ENCODE measurements at regions not wholly inside any gene's neighbourhood (a gene's known extent, or its start where the extent isn't known, plus 50 kb on each side); places are given as distances from the start of the nearest gene placed in this dataset.

GRCh38 chr11:45485070-45485707 is 180.2 kb downstream of the CHST1 start:
- H3K4me3 ChIP-seq (ENCODE audit: control insufficient read depth, low read depth, low read length) = no peak overlapping the region
- no peak for DNase-seq (ENCODE audit: low read depth)
- TF ChIP-seq CTCF (IDR thresholded peaks at IDR 0.05; ENCODE audit: control insufficient read depth, insufficient read depth, low read depth, low read length, missing control alignments) = no peak

GRCh38 chr11:45484326-45484883 is 181.0 kb downstream of the CHST1 start:
- TF ChIP-seq CTCF (IDR thresholded peaks at IDR 0.05; ENCODE audit: control insufficient read depth, insufficient read depth, low read depth, low read length, missing control alignments) = no peak
- H3K4me3 ChIP-seq (ENCODE audit: control insufficient read depth, low read depth, low read length) = no peak overlapping the region
- DNase-seq (ENCODE audit: low read depth) = no peak

- no peak for TF ChIP-seq CTCF (IDR thresholded peaks at IDR 0.05; ENCODE audit: control insufficient read depth, insufficient read depth, low read depth, low read length, missing control alignments)
- no peak for DNase-seq (ENCODE audit: low read depth)
- H3K4me3 ChIP-seq (ENCODE audit: control insufficient read depth, low read depth, low read length) = no peak overlapping the region
Observed at GRCh38 chr11:45483416-45483815, 182.0 kb downstream of the CHST1 start.

- TF ChIP-seq CTCF (IDR thresholded peaks at IDR 0.05; ENCODE audit: control insufficient read depth, insufficient read depth, low read depth, low read length, missing control alignments) = no peak
- no peak overlapping the region for H3K4me3 ChIP-seq (ENCODE audit: control insufficient read depth, low read depth, low read length)
- DNase-seq (ENCODE audit: low read depth) = no peak
Observed at GRCh38 chr11:45482331-45482730, 183.1 kb downstream of the CHST1 start.

- TF ChIP-seq CTCF (IDR thresholded peaks at IDR 0.05; ENCODE audit: control insufficient read depth, insufficient read depth, low read depth, low read length, missing control alignments) = no peak
- H3K4me3 ChIP-seq (ENCODE audit: control insufficient read depth, low read depth, low read length) = no peak overlapping the region
- DNase-seq (ENCODE audit: low read depth) = no peak
Observed at GRCh38 chr11:45481026-45481425, 184.4 kb downstream of the CHST1 start.

GRCh38 chr11:45477588-45477987 is 187.8 kb downstream of the CHST1 start:
- H3K4me3 ChIP-seq (ENCODE audit: control insufficient read depth, low read depth, low read length) = no peak overlapping the region
- no peak for DNase-seq (ENCODE audit: low read depth)
- TF ChIP-seq CTCF (IDR thresholded peaks at IDR 0.05; ENCODE audit: control insufficient read depth, insufficient read depth, low read depth, low read length, missing control alignments) = no peak

All from AG09309 (cell line).